ENCODE measurements at regions not wholly inside any gene's neighbourhood (a gene's known extent, or its start where the extent isn't known, plus 50 kb on each side); places are given as distances from the start of the nearest gene placed in this dataset.

- TF ChIP-seq EZH2phosphoT487 (IDR thresholded peaks at IDR 0.05; ENCODE audit: borderline replicate concordance, low read length) (no peak), CTCF (IDR thresholded peaks at IDR 0.05; ENCODE audit: low read depth, low read length, poor library complexity, severe bottlenecking) (no peak)
Observed at GRCh38 chr2:11032396-11032795, 120.7 kb downstream of the KCNF1 start.
